Activated CD4-positive, alpha-beta T cell treated with anti-CD3 and anti-CD28 coated beads, Interleukin-2, amount 50 U/mL, for 24 hours (primary cell): ENCODE measurements at regions not wholly inside any gene's neighbourhood (a gene's known extent, or its start where the extent isn't known, plus 50 kb on each side); places are given as distances from the start of the nearest gene placed in this dataset.

ENCODE experiments used
- DNase-seq, 2 donors: peaks; one replicate each; pipeline ENCODE4 v3.0.0-alpha.2; 2020; ENCODE audit warnings: low read depth in 1 of 2, low spot score in 1 of 2

- DNase-seq: no peak
These were observed 347.7 kb upstream of the TGFBR2 start for GRCh38 chr3:30258426-30259392.

DNA sequence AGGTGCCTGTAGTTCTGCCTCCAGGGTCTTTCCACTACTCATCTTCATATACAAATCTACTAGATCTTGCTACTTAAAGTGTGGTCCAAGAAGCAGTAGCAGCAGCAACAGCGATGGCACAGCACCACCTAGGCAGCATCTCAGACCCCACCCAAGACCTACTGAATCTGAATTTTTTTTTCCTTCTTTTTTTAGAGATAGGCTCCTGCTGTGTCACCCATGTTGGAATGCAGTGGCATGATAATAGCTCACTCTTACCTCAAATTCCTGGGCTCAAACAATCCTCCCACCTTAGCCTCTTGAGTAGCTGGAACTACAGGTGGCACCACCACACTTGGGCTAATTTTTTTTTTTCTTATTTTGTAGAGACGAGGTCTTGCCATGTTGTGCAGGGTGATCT is 346.7 kb upstream of the TGFBR2 start:
- no peak for DNase-seq

DNA sequence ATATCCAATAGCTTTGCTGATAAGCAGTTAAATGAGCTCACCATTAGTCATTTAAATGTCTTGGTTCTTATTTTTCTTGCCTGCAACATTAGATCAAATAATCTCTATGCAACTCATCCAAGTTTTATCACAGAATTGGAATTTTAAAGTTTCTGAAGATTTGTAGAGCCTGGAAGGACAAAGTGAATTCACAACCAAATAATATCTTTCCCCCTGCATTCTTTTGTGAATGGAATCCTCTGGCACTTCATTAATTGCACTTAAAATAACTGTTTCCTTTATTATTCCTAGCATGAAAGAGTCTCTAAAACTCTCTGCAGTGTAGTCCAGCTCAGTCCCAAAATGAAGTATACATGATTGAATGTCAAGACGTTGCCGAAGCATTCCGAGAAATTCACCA is 345.6 kb upstream of the TGFBR2 start:
- DNase-seq: no peak

DNA sequence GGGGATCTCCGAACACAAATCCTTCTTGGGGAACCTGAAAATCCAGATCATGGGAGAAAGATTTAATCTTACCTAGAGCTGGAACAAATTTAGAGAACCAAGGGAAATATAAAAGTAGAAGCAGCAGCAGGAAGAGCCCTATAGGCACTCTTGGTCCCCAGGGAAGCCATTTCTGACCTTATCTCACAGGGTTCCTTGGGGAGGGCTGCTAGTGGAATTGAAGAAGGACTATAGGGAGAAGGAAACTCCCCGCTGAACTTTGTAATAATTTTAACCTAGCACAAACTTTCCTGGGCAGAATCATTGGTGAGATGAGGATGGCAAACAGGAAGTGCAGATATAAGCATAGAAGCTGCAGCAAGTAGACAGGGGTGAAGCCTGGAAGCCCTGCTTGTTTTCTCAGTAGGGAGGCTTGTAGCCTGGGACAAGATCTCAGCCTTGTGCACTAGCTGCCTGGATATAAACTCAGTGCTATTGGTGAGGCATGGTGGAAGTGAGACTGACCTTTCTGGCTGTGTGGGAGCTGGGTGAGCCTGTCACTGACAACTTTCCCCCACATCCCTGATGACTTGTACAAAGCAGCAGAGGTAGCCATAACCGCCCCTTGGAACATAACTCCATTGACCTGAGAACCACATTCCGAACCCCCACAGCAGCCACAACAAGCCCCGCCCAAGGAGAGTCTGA is 343.0 kb upstream of the TGFBR2 start:
- DNase-seq: no peak

GRCh38 chr3:30263925-30264313 is 342.5 kb upstream of the TGFBR2 start:
- no peak for DNase-seq

DNA sequence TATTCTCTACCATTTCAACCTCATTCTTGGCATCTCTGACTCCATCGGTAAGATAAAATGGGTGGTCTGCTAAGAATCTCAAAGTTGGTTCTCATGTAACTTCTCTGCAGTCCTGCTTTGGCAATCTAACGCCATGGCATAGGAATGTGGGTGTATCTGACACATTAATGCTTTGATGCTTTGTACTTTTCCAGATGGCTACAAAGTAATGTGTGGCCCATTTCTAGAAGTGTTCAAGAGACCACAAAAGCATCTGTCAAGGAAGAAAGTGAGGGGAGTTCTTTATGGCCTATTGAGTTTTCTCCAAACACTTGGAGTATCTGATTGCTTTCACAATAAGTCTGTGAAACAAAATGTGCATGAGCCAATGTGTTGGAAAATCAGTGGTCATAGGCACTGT is 339.9 kb upstream of the TGFBR2 start:
- no peak for DNase-seq

- DNase-seq: no peak
These were observed 338.1 kb upstream of the TGFBR2 start for GRCh38 chr3:30268288-30268687.

GRCh38 chr3:30269751-30270445 is 336.5 kb upstream of the TGFBR2 start:
- DNase-seq: no peak

DNA sequence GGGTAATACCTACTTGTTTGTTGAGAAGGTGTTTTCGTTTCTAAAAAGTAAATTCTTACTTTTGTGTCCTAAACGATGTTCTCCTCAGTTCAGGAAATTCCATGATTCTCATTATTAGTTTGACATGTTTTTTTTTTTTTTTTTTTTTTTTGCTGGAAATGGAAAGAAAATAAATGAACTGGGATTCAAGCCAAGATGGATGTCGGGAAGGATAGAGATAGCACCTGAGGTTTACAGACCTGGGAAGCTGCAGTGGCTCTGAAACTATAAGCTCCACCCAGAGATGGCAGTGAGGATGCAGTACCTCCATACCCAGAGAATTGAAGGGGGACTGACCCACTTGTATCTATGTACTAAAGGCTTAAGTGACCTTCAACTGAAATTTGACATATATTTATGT is 334.6 kb upstream of the TGFBR2 start:
- DNase-seq: no peak

- DNase-seq: no peak
These were observed 332.9 kb upstream of the TGFBR2 start for GRCh38 chr3:30273304-30274072.

DNA sequence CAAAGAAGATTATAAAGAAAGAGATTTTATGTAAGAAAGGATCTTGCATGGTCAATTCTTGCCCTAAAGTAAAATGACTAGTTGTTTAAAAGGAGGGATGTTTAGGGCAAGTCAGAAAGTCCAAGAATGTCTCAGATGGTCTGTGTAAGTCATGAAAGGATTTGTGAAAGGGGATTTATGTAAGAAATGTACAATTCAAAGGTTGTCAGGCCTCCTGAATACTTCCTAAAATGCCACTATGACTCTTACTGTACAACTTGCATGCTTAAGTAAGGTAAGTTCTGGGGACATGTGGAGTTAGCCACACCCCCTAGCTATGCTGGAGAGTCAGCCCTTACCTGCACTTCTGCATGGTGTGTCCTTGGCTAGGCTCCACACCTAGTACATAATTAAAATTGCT is 328.9 kb upstream of the TGFBR2 start:
- no peak for DNase-seq

DNA sequence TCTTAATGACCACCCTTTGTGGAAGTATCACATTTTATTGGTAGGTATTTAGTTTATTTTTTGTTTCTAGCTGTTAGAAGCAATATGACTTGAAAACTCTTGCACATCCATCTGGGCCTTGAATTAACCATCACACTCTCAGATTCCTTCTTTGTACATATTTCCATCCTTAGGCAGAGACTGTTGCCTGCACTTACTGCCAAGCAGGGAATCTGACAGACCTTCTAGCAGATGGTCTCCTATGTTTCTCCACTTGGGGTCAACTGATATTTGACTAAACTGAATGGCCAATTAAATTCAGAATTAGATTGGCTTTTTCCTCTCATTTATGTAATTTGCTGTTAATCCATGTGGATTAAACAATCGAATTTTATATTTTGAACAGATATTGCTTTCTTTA is 324.9 kb upstream of the TGFBR2 start:
- DNase-seq: no peak

DNA sequence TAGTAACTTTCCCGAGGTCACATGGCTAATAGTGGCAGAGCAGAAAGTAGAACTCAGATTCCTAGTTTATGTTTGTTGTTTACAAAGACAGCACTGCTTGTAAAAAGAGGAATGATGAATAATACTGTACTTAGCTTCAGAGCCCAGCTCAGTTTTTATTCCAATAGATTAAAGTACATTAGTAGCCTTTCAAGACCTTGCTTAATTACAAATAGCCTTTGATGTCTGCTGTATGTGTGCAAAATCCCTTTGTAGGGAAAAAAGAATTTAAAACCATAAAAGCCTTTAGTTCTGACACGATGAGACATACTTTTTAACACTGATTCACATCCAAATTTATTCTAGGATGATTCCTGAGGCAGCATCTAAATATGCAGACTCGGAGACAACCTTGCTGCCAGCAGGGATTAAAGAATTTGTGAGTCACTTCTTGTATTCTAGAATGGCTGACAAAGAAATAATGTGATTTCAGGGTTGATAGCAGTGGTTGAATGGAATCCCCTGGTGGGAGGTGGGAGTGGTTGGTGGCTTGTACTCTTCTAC is 324.2 kb upstream of the TGFBR2 start:
- no peak for DNase-seq

- no peak for DNase-seq
These were observed 321.0 kb upstream of the TGFBR2 start for GRCh38 chr3:30285188-30286006.

DNA sequence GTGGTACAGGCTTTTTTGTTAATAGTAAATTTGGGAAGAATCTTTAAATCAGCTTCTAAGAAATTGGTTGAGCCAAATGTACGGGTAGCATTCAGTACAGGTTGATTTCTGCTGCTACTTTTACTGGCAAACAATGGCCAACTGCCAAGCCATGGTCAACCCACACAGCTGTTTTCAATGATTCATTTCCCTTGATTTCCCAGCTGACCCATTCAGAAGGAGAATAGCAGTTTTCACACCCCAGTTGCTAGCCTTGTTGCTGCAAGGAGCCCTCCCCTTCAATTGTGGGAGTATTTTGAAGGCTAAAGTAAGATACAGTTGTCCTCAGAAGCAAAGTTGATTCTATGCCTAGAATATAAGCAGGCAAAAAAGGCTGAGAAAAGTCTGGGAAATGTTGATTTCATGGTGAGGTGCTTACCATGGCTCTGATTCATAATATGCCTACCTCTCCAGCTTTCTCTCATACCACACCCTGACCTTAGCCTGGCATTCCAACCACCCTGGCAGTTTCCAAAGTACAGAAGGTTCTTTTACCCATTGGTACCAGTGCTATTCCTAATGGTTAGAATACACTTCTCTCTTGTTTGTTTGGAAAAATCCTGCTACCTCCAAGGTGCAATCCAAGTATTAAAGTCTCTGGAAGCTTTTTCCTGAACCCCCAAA is 320.3 kb upstream of the TGFBR2 start:
- no peak for DNase-seq

DNA sequence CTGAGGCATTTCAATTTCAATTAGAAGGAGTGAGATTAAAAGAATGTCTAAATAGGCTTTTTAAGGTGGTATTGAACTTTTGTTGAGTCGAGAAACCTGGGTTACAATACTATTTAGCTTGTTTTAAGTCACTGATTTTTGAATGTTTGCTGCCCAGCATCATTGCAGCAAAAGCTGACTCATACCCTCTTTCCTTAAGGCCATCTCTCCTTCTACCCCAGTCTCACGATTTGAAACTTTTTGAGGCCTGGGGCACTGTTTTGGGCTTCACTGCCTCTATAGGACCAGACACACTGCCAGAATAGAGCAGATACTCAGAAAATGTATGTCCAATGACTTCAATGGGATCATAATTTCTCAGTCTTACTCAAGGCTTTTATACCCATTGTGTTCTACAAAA is 319.6 kb upstream of the TGFBR2 start:
- no peak for DNase-seq

DNA sequence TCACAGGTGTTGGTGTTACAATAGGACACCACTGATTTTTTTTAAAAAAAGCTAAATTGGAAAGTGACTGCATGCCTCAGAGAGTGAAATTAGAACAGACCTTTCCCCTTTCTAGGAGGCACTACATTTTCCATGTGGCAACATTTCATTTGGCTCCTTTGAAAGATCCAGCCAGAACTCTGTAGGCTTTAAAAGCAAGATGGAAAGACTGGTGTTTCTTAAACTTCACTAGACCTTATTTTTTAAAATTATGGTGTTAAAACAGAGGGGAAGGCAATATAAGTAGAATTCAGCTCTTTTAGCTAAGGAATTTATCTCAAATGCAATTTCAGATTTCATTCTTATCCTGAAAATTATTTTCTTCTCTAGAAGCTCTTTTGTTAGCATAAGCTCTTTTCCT is 317.6 kb upstream of the TGFBR2 start:
- DNase-seq: no peak

DNA sequence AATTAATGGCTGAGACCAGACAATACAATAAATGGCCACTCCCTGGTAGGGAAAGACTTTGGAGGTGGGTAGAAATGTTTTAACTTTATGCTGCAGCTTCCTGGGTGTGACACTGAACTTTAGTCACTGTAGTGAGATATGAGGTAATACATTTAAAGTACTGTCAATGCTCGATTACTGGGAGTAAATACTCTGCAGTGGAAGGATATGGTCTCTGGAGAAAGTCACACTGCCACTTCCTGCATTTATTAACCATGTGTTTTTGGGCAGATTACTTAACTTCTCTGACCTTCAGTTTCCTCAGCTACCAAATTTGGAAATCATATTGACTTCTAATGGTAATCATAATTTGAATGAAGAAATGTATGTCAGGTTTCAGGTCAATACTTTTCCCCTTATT is 317.1 kb upstream of the TGFBR2 start:
- no peak for DNase-seq

DNA sequence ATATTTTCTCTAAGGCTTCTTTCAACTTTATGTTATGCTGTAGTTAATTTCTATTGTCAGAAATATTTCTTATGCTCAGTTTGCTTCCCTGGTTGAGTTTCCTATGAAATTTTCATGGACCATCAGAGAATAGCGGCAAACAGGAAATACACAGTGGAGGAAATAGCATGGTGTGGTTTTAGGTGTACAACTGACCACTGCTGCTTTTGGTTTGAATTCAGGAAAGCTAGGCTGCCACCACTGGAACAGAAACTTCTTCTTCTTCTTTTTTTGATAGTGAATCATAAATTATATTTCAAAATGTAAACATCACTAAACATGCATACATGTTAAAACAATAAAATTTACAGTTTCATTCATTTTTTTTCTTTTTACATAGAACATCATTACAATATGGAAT is 316.6 kb upstream of the TGFBR2 start:
- no peak for DNase-seq

DNA sequence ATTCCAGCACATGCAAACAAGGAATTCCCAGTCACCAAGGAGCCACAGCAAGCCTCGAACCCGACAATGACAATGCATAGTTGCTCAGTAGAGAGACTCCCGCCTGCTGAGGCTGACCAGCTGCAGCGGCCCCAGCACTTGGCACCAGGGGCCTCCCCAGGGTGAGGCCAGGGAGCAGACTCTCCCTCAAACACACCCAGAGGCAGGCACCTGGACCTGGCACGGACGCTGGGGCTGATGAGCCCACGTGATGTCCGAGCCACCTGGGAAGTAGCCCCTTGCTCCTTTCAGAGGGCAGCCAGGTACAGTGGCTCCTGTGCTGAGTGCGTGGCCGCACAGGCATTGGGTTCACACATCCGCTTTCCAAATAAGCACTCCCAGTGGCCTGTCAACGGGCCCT is 315.9 kb upstream of the TGFBR2 start:
- DNase-seq: no peak
